Activated CD8-positive, alpha-beta T cell treated with anti-CD3 and anti-CD28 coated beads for 36 hours (primary cell): ENCODE measurements at regions not wholly inside any gene's neighbourhood (a gene's known extent, or its start where the extent isn't known, plus 50 kb on each side); places are given as distances from the start of the nearest gene placed in this dataset.

ENCODE experiments used
- ATAC-seq: fragments of 200-7000 bp; cut with Tn5 transposase; one replicate; pipeline ENCODE4 v1.10.0; 2021; ENCODE audit warnings: mild to moderate bottlenecking, moderate library complexity
- CTCF ChIA-PET: fragments of 350-600 bp; sonication (Branson Sonifier 250); formaldehyde crosslinking; loops from one replicate; lab custom pipeline; 2021; ENCODE audit warnings: antibody characterized with exemption; lab: Charles Lee
- POLR2A ChIA-PET: fragments of 350-600 bp; sonication (Branson Sonifier 250); formaldehyde crosslinking; loops from one replicate; lab custom pipeline; 2021; ENCODE audit warnings: antibody characterized with exemption; lab: Charles Lee
- DNase-seq: peaks from one replicate; pipeline ENCODE4 v3.0.0-alpha.2; 2020
- H3K27ac Mint-ChIP-seq: one replicate; pipeline ENCODE4 v1.8.0; 2021; ENCODE audit warnings: mild to moderate bottlenecking, mixed read lengths
- H3K27me3 Mint-ChIP-seq: one replicate; pipeline ENCODE4 v1.8.0; 2021; ENCODE audit warnings: mixed read lengths
- H3K36me3 Mint-ChIP-seq: one replicate; pipeline ENCODE4 v1.8.0; 2021; ENCODE audit warnings: low read depth, mixed read lengths
- H3K4me1 Mint-ChIP-seq: one replicate; pipeline ENCODE4 v1.8.0; 2021; ENCODE audit warnings: low read depth, mixed read lengths
- H3K4me3 Mint-ChIP-seq: one replicate; pipeline ENCODE4 v1.8.0; 2021; ENCODE audit warnings: mild to moderate bottlenecking, moderate library complexity, mixed read lengths
- H3K9me3 Mint-ChIP-seq: one replicate; pipeline ENCODE4 v1.8.0; 2021; ENCODE audit warnings: mixed read lengths
- intact Hi-C: fragments of 100-400 bp; cut with micrococcal nuclease; formaldehyde crosslinking; loops from one replicate; pipeline ENCODE4 v1.10.0; 2022
- TF ChIP-seq, protein P1 (sequence below): fragments of 200-600 bp; IDR thresholded peaks from one replicate; pipeline ENCODE4 v1.8.0; 2022; ENCODE audit warnings: antibody characterized with exemption, mild to moderate bottlenecking

- POLR2A ChIA-PET: no interaction called here
- peaks cover 6% of the 10 kb centered on the region for H3K9me3 Mint-ChIP-seq
- ATAC-seq (no peak), DNase-seq (no peak)
- TF ChIP-seq, protein P1, sequence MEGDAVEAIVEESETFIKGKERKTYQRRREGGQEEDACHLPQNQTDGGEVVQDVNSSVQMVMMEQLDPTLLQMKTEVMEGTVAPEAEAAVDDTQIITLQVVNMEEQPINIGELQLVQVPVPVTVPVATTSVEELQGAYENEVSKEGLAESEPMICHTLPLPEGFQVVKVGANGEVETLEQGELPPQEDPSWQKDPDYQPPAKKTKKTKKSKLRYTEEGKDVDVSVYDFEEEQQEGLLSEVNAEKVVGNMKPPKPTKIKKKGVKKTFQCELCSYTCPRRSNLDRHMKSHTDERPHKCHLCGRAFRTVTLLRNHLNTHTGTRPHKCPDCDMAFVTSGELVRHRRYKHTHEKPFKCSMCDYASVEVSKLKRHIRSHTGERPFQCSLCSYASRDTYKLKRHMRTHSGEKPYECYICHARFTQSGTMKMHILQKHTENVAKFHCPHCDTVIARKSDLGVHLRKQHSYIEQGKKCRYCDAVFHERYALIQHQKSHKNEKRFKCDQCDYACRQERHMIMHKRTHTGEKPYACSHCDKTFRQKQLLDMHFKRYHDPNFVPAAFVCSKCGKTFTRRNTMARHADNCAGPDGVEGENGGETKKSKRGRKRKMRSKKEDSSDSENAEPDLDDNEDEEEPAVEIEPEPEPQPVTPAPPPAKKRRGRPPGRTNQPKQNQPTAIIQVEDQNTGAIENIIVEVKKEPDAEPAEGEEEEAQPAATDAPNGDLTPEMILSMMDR: no peak
- intact Hi-C loops: no loop called here
- H3K36me3 Mint-ChIP-seq: no peaks in the 10 kb centered on the region
- H3K27me3 Mint-ChIP-seq: no peaks in the 10 kb centered on the region
- CTCF ChIA-PET: no interaction called here
- H3K27ac Mint-ChIP-seq: no peak overlapping the region
- no peak overlapping the region for H3K4me3 Mint-ChIP-seq
- no peaks in the 10 kb centered on the region for H3K4me1 Mint-ChIP-seq
These were observed 368.5 kb downstream of the PCDH7 start for GRCh38 chr4:31088600-31089230.

GRCh38 chr4:31089815-31090214 lies 369.6 kb downstream of the PCDH7 start:
- H3K27me3 Mint-ChIP-seq: no peaks in the 10 kb centered on the region
- H3K9me3 Mint-ChIP-seq: peaks cover 6% of the 10 kb centered on the region
- no peak for ATAC-seq
- H3K36me3 Mint-ChIP-seq: no peaks in the 10 kb centered on the region
- H3K4me1 Mint-ChIP-seq: no peaks in the 10 kb centered on the region
- TF ChIP-seq, protein P1: no peak
- no peak overlapping the region for H3K4me3 Mint-ChIP-seq
- ChIA-PET CTCF (no interaction called here), POLR2A (no interaction called here)
- intact Hi-C loops: no loop called here
- H3K27ac Mint-ChIP-seq: no peak overlapping the region
- no peak for DNase-seq

DNA sequence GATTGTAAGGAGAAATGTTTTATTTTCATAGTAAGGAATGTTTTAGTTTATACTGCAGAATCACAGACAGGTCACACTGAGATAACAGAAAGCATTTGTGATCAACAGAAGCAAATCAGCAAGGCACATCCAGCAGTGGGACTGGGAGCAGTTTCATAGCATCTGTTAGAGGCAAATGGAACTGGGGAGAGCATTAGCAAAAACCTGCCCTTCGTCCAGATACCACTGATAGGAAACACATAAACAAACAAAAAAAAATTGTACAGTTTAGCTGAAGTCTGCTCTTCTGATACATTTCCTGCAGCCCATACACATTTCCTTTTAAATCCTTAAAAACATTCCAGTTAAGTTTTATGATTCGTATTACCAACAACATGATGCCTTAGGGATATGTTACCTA lies 374.3 kb downstream of the PCDH7 start:
- no peaks in the 10 kb centered on the region for H3K27me3 Mint-ChIP-seq
- ChIA-PET POLR2A (no interaction called here), CTCF (interaction anchor here (0.6 kb wide), 1 partner anchor 13 kb away, joined by 3 read pairs; no protein-coding TSS in a partner anchor)
- ATAC-seq: no peak
- no peak overlapping the region for H3K4me3 Mint-ChIP-seq
- intact Hi-C loops: no loop called here
- H3K4me1 Mint-ChIP-seq: no peaks in the 10 kb centered on the region
- peaks cover 4% of the 10 kb centered on the region for H3K9me3 Mint-ChIP-seq
- H3K27ac Mint-ChIP-seq: no peak overlapping the region
- TF ChIP-seq, protein P1: no peak
- H3K36me3 Mint-ChIP-seq: no peaks in the 10 kb centered on the region
- no peak for DNase-seq

DNA sequence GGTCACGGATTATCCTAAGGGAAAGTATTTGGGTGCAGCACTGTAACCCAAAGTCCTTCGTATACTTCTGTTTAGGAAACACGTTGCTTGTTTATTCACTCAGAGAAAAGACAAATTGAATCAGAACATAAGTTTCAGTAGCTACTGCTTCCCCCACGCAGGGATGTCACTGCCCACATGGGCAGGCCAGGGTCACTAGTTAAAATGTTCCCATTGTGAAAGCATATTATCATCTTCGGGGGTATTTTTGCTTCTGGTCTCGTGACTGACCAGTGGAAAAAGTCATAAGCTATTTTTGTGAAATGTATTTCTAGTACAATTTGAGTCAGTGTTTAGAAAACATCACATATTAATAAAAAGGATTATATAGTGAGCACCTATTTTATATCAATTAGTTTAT lies 377.8 kb downstream of the PCDH7 start:
- Mint-ChIP-seq H3K27me3 (no peaks in the 10 kb centered on the region), H3K27ac (no peak overlapping the region), H3K4me1 (no peaks in the 10 kb centered on the region), H3K36me3 (no peaks in the 10 kb centered on the region), H3K9me3 (peaks cover 1% of the 10 kb centered on the region), H3K4me3 (no peak overlapping the region)
- no peak for ATAC-seq
- intact Hi-C loops: no loop called here
- DNase-seq: no peak
- CTCF ChIA-PET: no interaction called here
- POLR2A ChIA-PET: no interaction called here
- TF ChIP-seq, protein P1: no peak

- ChIA-PET CTCF (no interaction called here), POLR2A (no interaction called here)
- Mint-ChIP-seq H3K27ac (no peak overlapping the region), H3K36me3 (no peaks in the 10 kb centered on the region), H3K4me1 (no peaks in the 10 kb centered on the region), H3K4me3 (no peak overlapping the region), H3K9me3 (peaks cover 1% of the 10 kb centered on the region), H3K27me3 (no peaks in the 10 kb centered on the region)
- DNase-seq (no peak), ATAC-seq (no peak)
- TF ChIP-seq, protein P1: no peak
- intact Hi-C loops: no loop called here
These were observed 380.4 kb downstream of the PCDH7 start for GRCh38 chr4:31100536-31100935.
